Thyroid gland (tissue), 4 donors: ENCODE measurements at regions not wholly inside any gene's neighbourhood (a gene's known extent, or its start where the extent isn't known, plus 50 kb on each side); places are given as distances from the start of the nearest gene placed in this dataset.

Experiments
- DNase-seq, 2 donors: peaks; one replicate each; pipeline ENCODE4 v3.0.0-alpha.2; 2019
- H3K27ac ChIP-seq, 3 donors: fragments of 200-600 bp; sonication (generic); 1 replicate in 2 of 3; 2 replicates in 1 of 3; pipeline ENCODE4 v1.5.1; 2016 to 2019; ENCODE audit warnings: mild to moderate bottlenecking in 1 of 3, moderate library complexity in 1 of 3
- H3K27me3 ChIP-seq: fragments of 200-600 bp; sonication (generic); one replicate; pipeline ENCODE4 v1.5.1; 2019
- H3K36me3 ChIP-seq, 2 donors: fragments of 200-600 bp; sonication (generic); one replicate each; pipeline ENCODE4 v1.5.1; 2016 to 2019
- H3K4me1 ChIP-seq, 2 donors: fragments of 200-600 bp; sonication (generic); one replicate each; pipeline ENCODE4 v1.5.1; 2017 to 2019
- H3K4me3 ChIP-seq, 3 donors: fragments of 200-600 bp; sonication (generic); replicated peaks in 1 of 3; 1 replicate in 2 of 3; 2 replicates in 1 of 3; pipeline ENCODE4 v1.5.1; 2016; ENCODE audit warnings: mild to moderate bottlenecking in 1 of 3
- H3K9me3 ChIP-seq: fragments of 200-600 bp; sonication (generic); one replicate; pipeline ENCODE4 v1.5.1; 2017
- CTCF ChIP-seq, 6 experiments: fragments of 200-600 bp in 3 of 6; fragments of 450-650 bp in 3 of 6; sonication (generic) in 3 of 6; IDR thresholded peaks; one replicate each; pipeline ENCODE4 v1.5.1; 2016 to 2019; ENCODE audit warnings: antibody characterized with exemption in 6 of 6, mild to moderate bottlenecking in 2 of 6, inconsistent platforms in 1 of 6, moderate library complexity in 1 of 6
- POLR2A ChIP-seq, 2 donors: fragments of 450-650 bp; IDR thresholded peaks; one replicate each; pipeline ENCODE4 v1.6.1; 2017; ENCODE audit warnings: antibody characterized with exemption in 2 of 2, mild to moderate bottlenecking in 2 of 2, moderate library complexity in 1 of 2
- WGBS, 2 donors: methylation state at CpG; one replicate each; pipeline ENCODE4 v1.1.5; 2017; 5-methylcytosine and 5-hydroxymethylcytosine counted together
- intact Hi-C: fragments of 100-400 bp; cut with DNase I; formaldehyde crosslinking; loops from one replicate; pipeline ENCODE4 v1.15.1; 2023

GRCh38 chr2:88842656-88843460 lies 151.4 kb downstream of the RPIA start:
- no peak for DNase-seq
- Histone ChIP-seq H3K4me3 (no peak overlapping the region), H3K27ac (peak overlapping the region in 1 of 3 donors; percentile 39), H3K36me3 (no peaks in the 10 kb centered on the region), H3K4me1 (peaks cover 32 to 35% of the 10 kb centered on the region in 2 donors), H3K27me3 (no peaks in the 10 kb centered on the region), H3K9me3 (no peaks in the 10 kb centered on the region)
- intact Hi-C loops: no loop called here
- 62 to 77% methylated on average over 1 of the region's 1 CpG for WGBS, 2 donors
- TF ChIP-seq CTCF (IDR thresholded peaks at IDR 0.05) (no peak), POLR2A (IDR thresholded peaks at IDR 0.05) (no peak)

GRCh38 chr2:88843651-88844050 lies 152.2 kb downstream of the RPIA start:
- no peak for DNase-seq
- H3K4me1 ChIP-seq: peaks cover 32 to 35% of the 10 kb centered on the region in 2 donors
- H3K27ac ChIP-seq: no peak overlapping the region
- H3K27me3 ChIP-seq: no peaks in the 10 kb centered on the region
- no peak for TF ChIP-seq POLR2A (IDR thresholded peaks at IDR 0.05)
- TF ChIP-seq CTCF (IDR thresholded peaks at IDR 0.05): no peak
- 89% methylated on average over 2 of the region's 2 CpGs for WGBS, 2 donors
- H3K9me3 ChIP-seq: no peaks in the 10 kb centered on the region
- H3K36me3 ChIP-seq: no peaks in the 10 kb centered on the region
- intact Hi-C loops: no loop called here
- H3K4me3 ChIP-seq: no peak overlapping the region

GRCh38 chr2:88844960-88845359 lies 153.5 kb downstream of the RPIA start:
- DNase-seq: no peak
- intact Hi-C loops: no loop called here
- peaks cover 28 to 31% of the 10 kb centered on the region in 2 donors for H3K4me1 ChIP-seq
- no peaks in the 10 kb centered on the region for H3K36me3 ChIP-seq
- no peaks in the 10 kb centered on the region for H3K9me3 ChIP-seq
- no peak overlapping the region for H3K4me3 ChIP-seq
- WGBS, 2 donors: 94 to 95% methylated on average over 3 of the region's 3 CpGs
- H3K27ac ChIP-seq: no peak overlapping the region
- H3K27me3 ChIP-seq: no peaks in the 10 kb centered on the region
- TF ChIP-seq CTCF (IDR thresholded peaks at IDR 0.05) (no peak), POLR2A (IDR thresholded peaks at IDR 0.05) (no peak)

GRCh38 chr2:88845772-88846661 lies 154.5 kb downstream of the RPIA start:
- TF ChIP-seq POLR2A (IDR thresholded peaks at IDR 0.05): no peak
- no peak for TF ChIP-seq CTCF (IDR thresholded peaks at IDR 0.05)
- Histone ChIP-seq H3K36me3 (no peaks in the 10 kb centered on the region), H3K27ac (no peak overlapping the region), H3K27me3 (no peaks in the 10 kb centered on the region), H3K9me3 (no peaks in the 10 kb centered on the region), H3K4me3 (no peak overlapping the region), H3K4me1 (peaks cover 21 to 23% of the 10 kb centered on the region in 2 donors)
- intact Hi-C loops: no loop called here
- 88 to 95% methylated on average over 3 of the region's 3 CpGs for WGBS, 2 donors
- no peak for DNase-seq
